ENCODE measurements at regions not wholly inside any gene's neighbourhood (a gene's known extent, or its start where the extent isn't known, plus 50 kb on each side); places are given as distances from the start of the nearest gene placed in this dataset.

DNA sequence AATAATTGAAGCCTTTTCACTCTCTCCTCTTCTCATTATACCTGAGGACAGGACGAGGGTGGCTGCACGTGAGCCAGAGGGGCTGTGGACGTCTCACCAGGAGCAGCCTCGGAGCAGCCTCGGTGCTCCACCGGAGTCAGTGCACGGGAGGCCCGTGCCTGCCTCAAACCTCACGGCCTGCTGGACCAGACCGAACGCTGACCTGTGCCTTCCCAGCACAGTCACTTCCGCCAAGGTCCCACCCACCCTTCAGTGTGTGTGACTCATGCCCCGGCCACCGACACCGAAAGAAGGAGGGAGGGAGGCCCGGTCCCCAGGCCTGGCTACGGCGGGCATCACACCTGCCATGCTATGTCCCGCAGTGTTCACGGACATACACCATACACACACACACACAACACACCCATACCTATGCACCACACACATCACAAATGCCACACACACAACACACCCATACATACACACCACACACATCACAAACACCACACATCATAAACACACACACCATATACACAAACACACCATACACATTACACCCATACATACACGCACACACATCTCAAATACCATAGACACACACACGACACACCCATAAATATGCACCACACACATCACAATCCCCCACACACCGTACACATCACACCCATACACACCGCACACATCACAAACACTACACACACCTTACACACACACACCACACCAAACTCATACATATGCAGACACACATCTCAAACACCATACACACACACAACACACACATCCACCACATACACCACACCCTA lies 1506.5 kb downstream of the TBC1D22A start:
- H3K27ac Mint-ChIP-seq = no peak overlapping the region

DNA sequence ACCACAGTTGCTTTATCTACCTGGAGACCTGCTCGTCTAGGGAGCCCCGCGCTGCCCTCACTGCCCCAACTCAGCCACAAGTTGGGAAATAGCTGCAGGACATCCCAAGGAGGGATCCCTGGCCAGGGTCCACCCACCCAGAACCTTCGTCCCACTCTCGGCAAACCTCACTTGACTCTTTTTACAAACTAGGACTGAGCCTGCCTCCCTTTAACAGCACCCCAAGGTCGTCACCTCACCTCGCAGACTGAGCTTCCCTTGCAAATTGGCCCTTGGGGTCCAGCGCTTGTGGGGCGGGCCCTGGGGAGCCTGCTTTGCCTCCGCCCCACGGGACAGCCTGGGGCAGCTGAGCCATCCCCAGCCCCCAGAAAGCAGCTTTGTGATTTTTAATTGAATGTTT lies 1505.8 kb downstream of the TBC1D22A start:
- Histone ChIP-seq H3K36me3 (ENCODE audit: control insufficient read depth, insufficient read depth, low read length) (no peaks in the 10 kb centered on the region), H3K4me3 (ENCODE audit: low read length) (no peak overlapping the region), H3K27me3 (ENCODE audit: control insufficient read depth, insufficient read depth, low read length) (peaks cover 5% of the 10 kb centered on the region), H3K9me3 (ENCODE audit: control insufficient read depth, insufficient read depth, low read length) (no peaks in the 10 kb centered on the region), H3K27ac (ENCODE audit: low read length) (no peak overlapping the region), H3K4me1 (ENCODE audit: control insufficient read depth, insufficient read depth, low read length) (no peaks in the 10 kb centered on the region)
- intact Hi-C loops (cut with micrococcal nuclease) = no loop called here
- Mint-ChIP-seq H3K4me3 (no peak overlapping the region), H3K27me3 (ENCODE audit: low read depth in 2 of 2) (peaks cover 16 to 21% of the 10 kb centered on the region in 2 donors), H3K4me1 (peaks cover 0 to 9% of the 10 kb centered on the region in 2 donors), H3K27ac (no peak overlapping the region), H3K9me3 (no peaks in the 10 kb centered on the region), H3K36me3 (no peaks in the 10 kb centered on the region)
- TF ChIP-seq, protein P1, sequence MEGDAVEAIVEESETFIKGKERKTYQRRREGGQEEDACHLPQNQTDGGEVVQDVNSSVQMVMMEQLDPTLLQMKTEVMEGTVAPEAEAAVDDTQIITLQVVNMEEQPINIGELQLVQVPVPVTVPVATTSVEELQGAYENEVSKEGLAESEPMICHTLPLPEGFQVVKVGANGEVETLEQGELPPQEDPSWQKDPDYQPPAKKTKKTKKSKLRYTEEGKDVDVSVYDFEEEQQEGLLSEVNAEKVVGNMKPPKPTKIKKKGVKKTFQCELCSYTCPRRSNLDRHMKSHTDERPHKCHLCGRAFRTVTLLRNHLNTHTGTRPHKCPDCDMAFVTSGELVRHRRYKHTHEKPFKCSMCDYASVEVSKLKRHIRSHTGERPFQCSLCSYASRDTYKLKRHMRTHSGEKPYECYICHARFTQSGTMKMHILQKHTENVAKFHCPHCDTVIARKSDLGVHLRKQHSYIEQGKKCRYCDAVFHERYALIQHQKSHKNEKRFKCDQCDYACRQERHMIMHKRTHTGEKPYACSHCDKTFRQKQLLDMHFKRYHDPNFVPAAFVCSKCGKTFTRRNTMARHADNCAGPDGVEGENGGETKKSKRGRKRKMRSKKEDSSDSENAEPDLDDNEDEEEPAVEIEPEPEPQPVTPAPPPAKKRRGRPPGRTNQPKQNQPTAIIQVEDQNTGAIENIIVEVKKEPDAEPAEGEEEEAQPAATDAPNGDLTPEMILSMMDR (IDR thresholded peaks at IDR 0.05) = no peak
- no peak for ATAC-seq
- no peak for DNase-seq
- 74% methylated on average over 11 of the region's 11 CpGs for WGBS (ENCODE audit: insufficient coverage)

More for the DNA sequence above, 1506.5 kb downstream of the TBC1D22A start:
- DNase-seq (no peak), ATAC-seq (peak in 1 of 3 donors; percentile 33)
- Histone ChIP-seq H3K4me3 (ENCODE audit: low read length) (no peak overlapping the region), H3K4me1 (ENCODE audit: control insufficient read depth, insufficient read depth, low read length) (no peaks in the 10 kb centered on the region), H3K27ac (ENCODE audit: low read length) (no peak overlapping the region), H3K27me3 (ENCODE audit: control insufficient read depth, insufficient read depth, low read length) (peaks cover 5% of the 10 kb centered on the region), H3K9me3 (ENCODE audit: control insufficient read depth, insufficient read depth, low read length) (no peaks in the 10 kb centered on the region), H3K36me3 (ENCODE audit: control insufficient read depth, insufficient read depth, low read length) (no peaks in the 10 kb centered on the region)
- Mint-ChIP-seq H3K36me3 (no peaks in the 10 kb centered on the region), H3K27me3 (ENCODE audit: low read depth in 2 of 2) (peaks cover 17 to 23% of the 10 kb centered on the region in 2 donors), H3K4me3 (no peak overlapping the region), H3K4me1 (peaks cover 0 to 9% of the 10 kb centered on the region in 2 donors), H3K9me3 (no peaks in the 10 kb centered on the region)
- intact Hi-C loops (cut with micrococcal nuclease) = no loop called here
- WGBS (ENCODE audit: insufficient coverage) = 86% methylated on average over 24 of the region's 24 CpGs
- TF ChIP-seq, protein P1 (IDR thresholded peaks at IDR 0.05) = no peak

DNA sequence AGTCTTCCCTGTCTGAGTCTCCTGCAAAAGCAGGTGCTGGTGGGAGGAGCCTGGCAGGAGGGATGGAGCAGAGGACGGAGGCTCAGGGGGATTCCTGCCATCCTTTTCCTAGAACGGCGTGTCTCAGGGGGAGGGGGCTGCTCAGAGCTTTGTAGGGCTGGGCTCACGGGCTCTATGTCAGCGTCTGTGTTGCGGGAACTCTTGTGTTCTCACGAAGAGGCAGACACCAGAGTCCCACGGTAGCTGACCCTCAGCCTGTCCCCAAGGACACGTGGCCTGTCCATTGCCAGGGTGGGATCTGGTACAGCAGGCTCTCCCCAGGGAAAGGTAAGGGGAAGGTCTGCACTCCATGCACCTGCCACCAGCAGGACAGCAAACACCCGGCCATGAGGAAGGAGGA lies 1505.2 kb downstream of the TBC1D22A start:
- DNase-seq (no peak), ATAC-seq (no peak)
- H3K4me1 Mint-ChIP-seq = peaks cover 0 to 9% of the 10 kb centered on the region in 2 donors
- no peak overlapping the region for H3K4me3 Mint-ChIP-seq
- WGBS (ENCODE audit: insufficient coverage) = 54% methylated on average over 10 of the region's 10 CpGs
- Histone ChIP-seq H3K4me1 (ENCODE audit: control insufficient read depth, insufficient read depth, low read length) (no peaks in the 10 kb centered on the region), H3K27me3 (ENCODE audit: control insufficient read depth, insufficient read depth, low read length) (peaks cover 5% of the 10 kb centered on the region), H3K36me3 (ENCODE audit: control insufficient read depth, insufficient read depth, low read length) (no peaks in the 10 kb centered on the region), H3K9me3 (ENCODE audit: control insufficient read depth, insufficient read depth, low read length) (no peaks in the 10 kb centered on the region), H3K27ac (ENCODE audit: low read length) (no peak overlapping the region), H3K4me3 (ENCODE audit: low read length) (no peak overlapping the region)
- no peaks in the 10 kb centered on the region for H3K9me3 Mint-ChIP-seq
- intact Hi-C loops (cut with micrococcal nuclease) = no loop called here
- H3K27ac Mint-ChIP-seq = no peak overlapping the region
- no peaks in the 10 kb centered on the region for H3K36me3 Mint-ChIP-seq
- TF ChIP-seq, protein P1 (IDR thresholded peaks at IDR 0.05) = no peak
- H3K27me3 Mint-ChIP-seq (ENCODE audit: low read depth in 2 of 2) = peaks cover 10 to 21% of the 10 kb centered on the region in 2 donors
